ENCODE measurements at regions not wholly inside any gene's neighbourhood (a gene's known extent, or its start where the extent isn't known, plus 50 kb on each side); places are given as distances from the start of the nearest gene placed in this dataset.

DNA sequence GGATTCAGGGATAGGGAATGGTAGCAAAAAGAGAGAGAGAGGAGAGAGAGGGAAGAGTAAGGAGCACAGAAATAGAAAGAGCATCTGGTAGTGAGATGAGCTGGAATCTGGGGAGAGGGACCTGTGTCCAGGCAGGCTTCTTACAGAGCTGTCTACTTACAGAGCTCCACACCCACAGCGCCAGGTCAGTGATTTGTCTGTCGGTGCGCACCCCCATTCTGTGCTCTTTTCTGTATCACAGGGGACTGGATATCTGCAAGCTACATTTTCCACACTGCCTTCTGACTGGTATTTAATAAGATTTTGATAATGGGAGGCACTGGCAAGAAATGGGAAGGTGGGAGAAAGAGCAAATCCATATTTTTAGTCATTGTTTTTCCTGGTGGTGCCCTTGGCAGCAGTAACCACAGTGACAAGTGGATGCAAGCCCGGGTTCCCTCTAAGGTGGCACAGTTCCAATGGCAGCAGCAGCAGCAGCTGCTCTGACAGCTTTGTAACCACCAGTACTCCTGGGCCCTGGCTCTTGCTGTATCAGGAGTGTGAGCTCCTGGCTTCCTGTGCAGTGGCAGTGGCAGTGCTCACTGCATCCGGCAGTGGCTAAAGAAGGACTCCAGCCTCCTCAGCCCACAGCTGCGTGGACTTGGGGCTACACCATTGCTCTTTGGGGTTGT is 300.5 kb downstream of the TRIML1 start:
- TF ChIP-seq, protein P1, sequence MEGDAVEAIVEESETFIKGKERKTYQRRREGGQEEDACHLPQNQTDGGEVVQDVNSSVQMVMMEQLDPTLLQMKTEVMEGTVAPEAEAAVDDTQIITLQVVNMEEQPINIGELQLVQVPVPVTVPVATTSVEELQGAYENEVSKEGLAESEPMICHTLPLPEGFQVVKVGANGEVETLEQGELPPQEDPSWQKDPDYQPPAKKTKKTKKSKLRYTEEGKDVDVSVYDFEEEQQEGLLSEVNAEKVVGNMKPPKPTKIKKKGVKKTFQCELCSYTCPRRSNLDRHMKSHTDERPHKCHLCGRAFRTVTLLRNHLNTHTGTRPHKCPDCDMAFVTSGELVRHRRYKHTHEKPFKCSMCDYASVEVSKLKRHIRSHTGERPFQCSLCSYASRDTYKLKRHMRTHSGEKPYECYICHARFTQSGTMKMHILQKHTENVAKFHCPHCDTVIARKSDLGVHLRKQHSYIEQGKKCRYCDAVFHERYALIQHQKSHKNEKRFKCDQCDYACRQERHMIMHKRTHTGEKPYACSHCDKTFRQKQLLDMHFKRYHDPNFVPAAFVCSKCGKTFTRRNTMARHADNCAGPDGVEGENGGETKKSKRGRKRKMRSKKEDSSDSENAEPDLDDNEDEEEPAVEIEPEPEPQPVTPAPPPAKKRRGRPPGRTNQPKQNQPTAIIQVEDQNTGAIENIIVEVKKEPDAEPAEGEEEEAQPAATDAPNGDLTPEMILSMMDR (IDR thresholded peaks at IDR 0.05), result no peak
- no peak for TF ChIP-seq POLR2A (IDR thresholded peaks at IDR 0.05)
